ENCODE measurements at regions not wholly inside any gene's neighbourhood (a gene's known extent, or its start where the extent isn't known, plus 50 kb on each side); places are given as distances from the start of the nearest gene placed in this dataset.

GRCh38 chr4:1530356-1530755 lies 124.1 kb upstream of the NKX1-1 start:
- H3K27me3 ChIP-seq = peaks cover 0 to 8% of the 10 kb centered on the region in 2 donors
- intact Hi-C loops (cut with DNase I; ENCODE audit: low total_unique reads) = no loop called here
- TF ChIP-seq POLR2A (IDR thresholded peaks at IDR 0.05) (no peak), CTCF (IDR thresholded peaks at IDR 0.05) (no peak)
- no peak overlapping the region for H3K27ac ChIP-seq
- no peak overlapping the region for H3K4me3 ChIP-seq
- no peaks in the 10 kb centered on the region for H3K4me1 ChIP-seq
- no peak for DNase-seq
- H3K9me3 ChIP-seq = peaks cover 0 to 3% of the 10 kb centered on the region in 2 donors
- H3K36me3 ChIP-seq = no peaks in the 10 kb centered on the region

- Histone ChIP-seq H3K4me3 (no peak overlapping the region), H3K4me1 (no peaks in the 10 kb centered on the region), H3K27me3 (no peaks in the 10 kb centered on the region), H3K36me3 (no peaks in the 10 kb centered on the region), H3K27ac (no peak overlapping the region), H3K9me3 (peaks cover 0 to 3% of the 10 kb centered on the region in 2 donors)
- intact Hi-C loops (cut with DNase I; ENCODE audit: low total_unique reads) = no loop called here
- no peak for DNase-seq
- TF ChIP-seq POLR2A (IDR thresholded peaks at IDR 0.05) (no peak), CTCF (IDR thresholded peaks at IDR 0.05) (no peak)
Observed at GRCh38 chr4:1524761-1525160, 118.5 kb upstream of the NKX1-1 start.

- Histone ChIP-seq H3K36me3 (no peaks in the 10 kb centered on the region), H3K9me3 (peaks cover 0 to 3% of the 10 kb centered on the region in 2 donors), H3K4me1 (no peaks in the 10 kb centered on the region), H3K4me3 (no peak overlapping the region), H3K27ac (no peak overlapping the region), H3K27me3 (peaks cover 0 to 5% of the 10 kb centered on the region in 2 donors)
- intact Hi-C loops (cut with DNase I; ENCODE audit: low total_unique reads) = no loop called here
- no peak for DNase-seq
- TF ChIP-seq POLR2A (IDR thresholded peaks at IDR 0.05) (no peak), CTCF (IDR thresholded peaks at IDR 0.05) (no peak)
Observed at GRCh38 chr4:1523907-1524636, 117.8 kb upstream of the NKX1-1 start.

- no peak overlapping the region for H3K4me3 ChIP-seq
- intact Hi-C loops (cut with DNase I; ENCODE audit: low total_unique reads) = no loop called here
- peaks cover 0 to 3% of the 10 kb centered on the region in 2 donors for H3K9me3 ChIP-seq
- TF ChIP-seq POLR2A (IDR thresholded peaks at IDR 0.05) (no peak), CTCF (IDR thresholded peaks at IDR 0.05) (no peak)
- peaks cover 0 to 8% of the 10 kb centered on the region in 2 donors for H3K27me3 ChIP-seq
- no peaks in the 10 kb centered on the region for H3K36me3 ChIP-seq
- no peak overlapping the region for H3K27ac ChIP-seq
- no peaks in the 10 kb centered on the region for H3K4me1 ChIP-seq
- DNase-seq = no peak
Observed at GRCh38 chr4:1523506-1523905, 117.3 kb upstream of the NKX1-1 start.

- Histone ChIP-seq H3K4me1 (no peaks in the 10 kb centered on the region), H3K27ac (no peak overlapping the region), H3K27me3 (peaks cover 0 to 8% of the 10 kb centered on the region in 2 donors), H3K4me3 (no peak overlapping the region), H3K36me3 (no peaks in the 10 kb centered on the region), H3K9me3 (peaks cover 0 to 3% of the 10 kb centered on the region in 2 donors)
- no peak for TF ChIP-seq POLR2A (IDR thresholded peaks at IDR 0.05)
- no peak for TF ChIP-seq CTCF (IDR thresholded peaks at IDR 0.05)
- intact Hi-C loops (cut with DNase I; ENCODE audit: low total_unique reads) = no loop called here
- DNase-seq = no peak
Observed at GRCh38 chr4:1523033-1523432, 116.8 kb upstream of the NKX1-1 start.

Measured in uterus (tissue), 3 donors.